IMR-90 (cell line): ENCODE measurements at regions not wholly inside any gene's neighbourhood (a gene's known extent, or its start where the extent isn't known, plus 50 kb on each side); places are given as distances from the start of the nearest gene placed in this dataset.

Experiments
- CEBPB ChIP-seq: IDR thresholded peaks from 2 replicates; pipeline ENCODE4 v1.6.1; 2012; ENCODE audit warnings: low read depth, low read length, improper control_type of control experiment
- FOS ChIP-seq: fragments of 150-350 bp; IDR thresholded peaks from 2 replicates; pipeline ENCODE4 v1.6.1; 2016; ENCODE audit warnings: low read depth, low read length
- MAFK ChIP-seq: IDR thresholded peaks from 2 replicates; pipeline ENCODE4 v1.6.1; 2012; ENCODE audit warnings: low read depth, low read length, improper control_type of control experiment
- MXI1 ChIP-seq: IDR thresholded peaks from 2 replicates; pipeline ENCODE4 v1.6.1; 2012; ENCODE audit warnings: low read depth, mild to moderate bottlenecking, low read length, moderate library complexity, borderline replicate concordance
- NFE2L2 ChIP-seq: fragments of 150-350 bp; IDR thresholded peaks from 2 replicates; pipeline ENCODE4 v1.6.1; 2016; ENCODE audit warnings: low read depth, mild to moderate bottlenecking, low read length
- POLR2A ChIP-seq: IDR thresholded peaks from 2 replicates; pipeline ENCODE4 v1.6.1; 2012; ENCODE audit warnings: mild to moderate bottlenecking, low read depth, low read length
- RAD21 ChIP-seq: IDR thresholded peaks from 2 replicates; pipeline ENCODE4 v1.6.1; 2012; ENCODE audit warnings: low read length, improper control_type of control experiment
- RCOR1 ChIP-seq: IDR thresholded peaks from 2 replicates; pipeline ENCODE4 v1.6.1; 2012; ENCODE audit warnings: mild to moderate bottlenecking, low read length, improper control_type of control experiment; ENCODE audit not compliant: insufficient replicate concordance
- RFX5 ChIP-seq: IDR thresholded peaks from 2 replicates; pipeline ENCODE4 v1.8.0; 2012; ENCODE audit warnings: low read depth, mild to moderate bottlenecking, low read length, moderate library complexity
- SMC3 ChIP-seq: fragments of 150-350 bp; IDR thresholded peaks from 2 replicates; pipeline ENCODE4 v1.6.1; 2016; ENCODE audit warnings: low read depth, mild to moderate bottlenecking, antibody characterized with exemption, low read length, moderate library complexity
- TF ChIP-seq, protein P1 (sequence below): conservative IDR thresholded peaks from 2 replicates; pipeline ENCODE4 v1.5.1; 2012; ENCODE audit warnings: mild to moderate bottlenecking, low read depth, low read length, improper control_type of control experiment
- TF ChIP-seq, protein P2 (sequence below): fragments of 150-350 bp; IDR thresholded peaks from 2 replicates; pipeline ENCODE4 v1.6.1; 2016; ENCODE audit warnings: low read depth, mild to moderate bottlenecking, low read length, moderate library complexity, borderline replicate concordance
- TF ChIP-seq, protein P3 (sequence below): fragments of 150-350 bp; IDR thresholded peaks from 2 replicates; pipeline ENCODE4 v1.6.1; 2017; ENCODE audit warnings: mild to moderate bottlenecking, antibody characterized with exemption, low read length, low read depth

DNA sequence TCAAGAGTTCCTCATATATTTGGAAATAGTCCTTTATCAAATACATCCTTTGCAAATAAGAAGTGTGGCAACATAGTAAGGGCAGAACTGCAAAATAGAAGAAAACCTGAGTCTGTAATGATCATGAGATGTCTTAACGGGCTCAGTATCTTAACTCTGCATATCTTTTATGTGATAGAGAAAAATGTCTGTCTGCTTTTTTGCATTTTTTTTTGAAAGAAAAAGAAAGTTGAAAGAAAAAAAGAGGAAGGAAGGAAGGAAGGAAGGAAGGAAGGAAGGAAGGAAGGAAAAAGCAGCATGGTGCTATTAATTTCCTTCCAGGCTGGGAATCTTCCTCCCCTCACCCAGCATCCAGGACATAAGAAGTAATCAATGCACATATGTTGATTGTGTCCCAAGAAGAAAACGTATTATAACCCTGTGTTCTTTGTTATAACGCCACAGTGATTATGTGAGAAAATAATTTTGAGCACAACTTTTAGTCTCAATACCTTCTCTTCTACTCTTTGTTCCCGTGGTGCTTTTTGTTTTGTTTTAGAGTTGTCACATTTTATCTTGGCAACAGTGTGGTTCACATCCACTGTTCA, 58.7 kb upstream of the PCSK2 start:
- TF ChIP-seq, protein P1, sequence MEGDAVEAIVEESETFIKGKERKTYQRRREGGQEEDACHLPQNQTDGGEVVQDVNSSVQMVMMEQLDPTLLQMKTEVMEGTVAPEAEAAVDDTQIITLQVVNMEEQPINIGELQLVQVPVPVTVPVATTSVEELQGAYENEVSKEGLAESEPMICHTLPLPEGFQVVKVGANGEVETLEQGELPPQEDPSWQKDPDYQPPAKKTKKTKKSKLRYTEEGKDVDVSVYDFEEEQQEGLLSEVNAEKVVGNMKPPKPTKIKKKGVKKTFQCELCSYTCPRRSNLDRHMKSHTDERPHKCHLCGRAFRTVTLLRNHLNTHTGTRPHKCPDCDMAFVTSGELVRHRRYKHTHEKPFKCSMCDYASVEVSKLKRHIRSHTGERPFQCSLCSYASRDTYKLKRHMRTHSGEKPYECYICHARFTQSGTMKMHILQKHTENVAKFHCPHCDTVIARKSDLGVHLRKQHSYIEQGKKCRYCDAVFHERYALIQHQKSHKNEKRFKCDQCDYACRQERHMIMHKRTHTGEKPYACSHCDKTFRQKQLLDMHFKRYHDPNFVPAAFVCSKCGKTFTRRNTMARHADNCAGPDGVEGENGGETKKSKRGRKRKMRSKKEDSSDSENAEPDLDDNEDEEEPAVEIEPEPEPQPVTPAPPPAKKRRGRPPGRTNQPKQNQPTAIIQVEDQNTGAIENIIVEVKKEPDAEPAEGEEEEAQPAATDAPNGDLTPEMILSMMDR = no peak
- TF ChIP-seq SMC3 = no peak
- no peak for TF ChIP-seq POLR2A
- TF ChIP-seq FOS = no peak
- no peak for TF ChIP-seq CEBPB
- TF ChIP-seq RCOR1 = no peak
- TF ChIP-seq, protein P2, sequence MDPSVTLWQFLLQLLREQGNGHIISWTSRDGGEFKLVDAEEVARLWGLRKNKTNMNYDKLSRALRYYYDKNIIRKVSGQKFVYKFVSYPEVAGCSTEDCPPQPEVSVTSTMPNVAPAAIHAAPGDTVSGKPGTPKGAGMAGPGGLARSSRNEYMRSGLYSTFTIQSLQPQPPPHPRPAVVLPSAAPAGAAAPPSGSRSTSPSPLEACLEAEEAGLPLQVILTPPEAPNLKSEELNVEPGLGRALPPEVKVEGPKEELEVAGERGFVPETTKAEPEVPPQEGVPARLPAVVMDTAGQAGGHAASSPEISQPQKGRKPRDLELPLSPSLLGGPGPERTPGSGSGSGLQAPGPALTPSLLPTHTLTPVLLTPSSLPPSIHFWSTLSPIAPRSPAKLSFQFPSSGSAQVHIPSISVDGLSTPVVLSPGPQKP = no peak
- no peak for TF ChIP-seq MAFK
- TF ChIP-seq NFE2L2 = no peak
- no peak for TF ChIP-seq RFX5
- no peak for TF ChIP-seq RAD21
- TF ChIP-seq, protein P3, sequence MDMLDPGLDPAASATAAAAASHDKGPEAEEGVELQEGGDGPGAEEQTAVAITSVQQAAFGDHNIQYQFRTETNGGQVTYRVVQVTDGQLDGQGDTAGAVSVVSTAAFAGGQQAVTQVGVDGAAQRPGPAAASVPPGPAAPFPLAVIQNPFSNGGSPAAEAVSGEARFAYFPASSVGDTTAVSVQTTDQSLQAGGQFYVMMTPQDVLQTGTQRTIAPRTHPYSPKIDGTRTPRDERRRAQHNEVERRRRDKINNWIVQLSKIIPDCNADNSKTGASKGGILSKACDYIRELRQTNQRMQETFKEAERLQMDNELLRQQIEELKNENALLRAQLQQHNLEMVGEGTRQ = no peak
- TF ChIP-seq MXI1 = no peak
